ENCODE measurements at regions not wholly inside any gene's neighbourhood (a gene's known extent, or its start where the extent isn't known, plus 50 kb on each side); places are given as distances from the start of the nearest gene placed in this dataset.

DNA sequence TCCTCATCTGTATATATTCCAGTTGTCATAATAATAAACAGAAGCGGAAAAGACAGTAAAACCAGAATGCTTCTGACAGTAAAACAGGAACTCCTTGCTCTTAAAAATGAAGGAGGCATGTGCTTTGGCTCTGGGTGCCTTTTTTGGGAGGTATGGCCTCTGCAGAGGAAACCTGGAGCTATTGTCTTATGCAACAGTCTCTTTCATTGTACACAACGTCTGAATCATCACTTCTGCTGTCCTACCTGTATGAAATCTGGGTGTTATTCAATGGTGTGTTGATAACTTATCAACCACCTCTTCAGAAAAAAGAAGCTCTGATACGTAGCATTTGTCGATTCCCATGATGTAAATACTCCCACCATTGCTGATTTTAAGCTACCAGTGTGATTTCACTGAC is 64.8 kb downstream of the CDCA7 start:
- DNase-seq, result no peak

DNA sequence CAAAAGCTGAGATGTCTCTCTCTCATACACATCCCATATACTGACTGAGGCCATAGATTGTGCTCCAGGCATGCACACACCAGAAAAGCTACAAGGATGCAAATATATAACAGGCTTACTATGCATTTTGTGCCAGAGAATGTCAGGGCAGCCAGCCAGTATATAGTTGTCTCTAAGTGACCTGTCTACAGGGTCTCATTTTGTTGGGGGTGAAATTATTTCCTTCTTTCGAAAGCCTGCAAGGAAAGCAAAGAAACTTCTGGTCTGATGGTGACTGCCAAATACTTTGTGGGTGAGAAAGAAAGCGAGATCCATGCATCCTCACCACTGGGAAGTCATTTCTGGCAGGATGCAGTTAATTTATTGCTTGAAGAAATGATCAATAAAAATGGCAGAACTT is 70.2 kb downstream of the CDCA7 start:
- DNase-seq, result no peak

DNA sequence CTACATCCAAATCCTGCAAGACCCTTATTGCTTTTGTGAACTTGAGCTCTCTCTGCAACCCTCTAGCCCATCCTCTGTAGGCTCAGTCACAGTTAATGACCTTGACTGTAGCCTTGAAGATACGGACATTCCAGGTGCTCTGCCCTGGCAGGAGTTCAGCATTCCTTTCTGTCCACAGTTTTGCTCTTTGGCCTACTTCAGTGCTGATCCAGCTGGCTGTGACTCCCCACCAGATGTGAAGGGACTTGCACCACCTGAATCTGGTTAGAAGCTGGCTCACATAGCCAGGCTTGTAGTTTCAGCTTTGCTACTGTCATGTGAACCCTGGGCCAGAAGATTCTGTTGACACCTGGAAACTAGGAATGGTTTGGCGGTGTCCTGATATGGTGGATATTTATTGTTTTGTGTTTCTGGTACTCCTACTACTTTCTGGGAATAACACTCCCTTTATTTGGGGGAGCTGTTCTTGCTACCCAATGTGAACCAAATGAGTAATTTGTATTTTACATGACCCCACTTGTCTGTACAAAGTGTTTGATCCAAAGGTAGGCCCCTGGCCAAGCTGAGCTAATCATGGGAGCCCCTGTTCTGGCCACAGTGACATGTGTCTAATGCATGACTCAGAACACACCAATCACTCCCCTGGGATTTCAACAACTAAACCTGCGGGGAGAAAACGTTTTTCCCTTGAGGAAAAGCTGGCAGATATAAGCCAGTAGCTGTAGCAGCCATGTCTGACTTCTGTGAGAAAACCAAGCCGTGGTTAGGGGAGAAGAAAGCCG is 73.4 kb downstream of the CDCA7 start:
- no peak for DNase-seq

DNA sequence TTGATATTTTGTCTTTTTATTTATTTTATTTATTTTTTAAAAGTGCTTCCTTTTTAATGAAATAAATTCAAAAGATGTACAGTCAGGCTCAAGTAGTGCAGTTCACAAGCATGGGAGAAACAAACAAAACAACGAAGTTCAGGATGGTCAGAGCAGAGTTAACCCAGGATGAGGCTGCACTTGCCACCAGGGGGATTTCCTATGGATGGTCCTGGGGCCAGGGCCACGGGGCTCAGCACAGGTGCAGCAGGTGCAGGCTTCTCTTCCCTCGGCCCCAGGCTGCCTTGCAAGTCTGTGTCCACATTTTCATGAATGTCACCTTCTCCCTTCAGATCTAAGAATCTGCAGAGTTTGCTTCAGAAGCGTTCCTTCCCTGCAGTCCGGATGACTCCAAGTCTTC is 76.5 kb downstream of the CDCA7 start:
- DNase-seq, result no peak

DNA sequence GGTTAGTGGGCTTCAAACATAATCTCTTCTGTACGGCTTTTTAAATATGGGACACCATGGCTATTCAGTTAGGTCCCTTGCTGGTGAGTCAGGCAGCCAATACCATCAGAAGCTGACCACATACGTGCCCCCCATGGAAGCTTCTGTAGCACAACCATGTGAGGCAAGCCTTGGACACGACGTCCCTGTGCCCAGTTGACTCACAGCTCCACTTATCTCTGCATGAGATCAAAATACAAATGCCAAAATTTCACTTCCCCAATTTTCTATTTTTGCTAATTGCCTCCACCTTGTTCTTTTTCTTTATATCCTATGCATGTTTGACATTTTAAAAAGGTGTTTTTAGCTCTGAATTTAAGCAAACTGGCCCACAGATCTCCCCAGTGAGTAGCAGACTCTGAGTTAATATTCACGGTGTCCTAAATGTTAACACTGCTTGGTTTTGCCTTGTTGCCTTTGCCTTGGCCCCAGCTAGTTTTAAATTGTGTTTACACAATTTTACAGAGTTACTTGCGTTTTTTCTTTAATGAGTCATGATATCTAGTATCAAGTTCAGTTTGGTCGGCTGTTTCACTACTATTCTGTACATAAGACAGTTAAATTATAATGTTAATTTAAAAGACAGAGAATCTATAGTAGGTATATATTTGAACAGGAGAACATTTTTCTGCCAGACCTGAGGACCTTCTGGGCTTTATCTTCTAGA is 77.5 kb downstream of the CDCA7 start:
- DNase-seq, result no peak

DNA sequence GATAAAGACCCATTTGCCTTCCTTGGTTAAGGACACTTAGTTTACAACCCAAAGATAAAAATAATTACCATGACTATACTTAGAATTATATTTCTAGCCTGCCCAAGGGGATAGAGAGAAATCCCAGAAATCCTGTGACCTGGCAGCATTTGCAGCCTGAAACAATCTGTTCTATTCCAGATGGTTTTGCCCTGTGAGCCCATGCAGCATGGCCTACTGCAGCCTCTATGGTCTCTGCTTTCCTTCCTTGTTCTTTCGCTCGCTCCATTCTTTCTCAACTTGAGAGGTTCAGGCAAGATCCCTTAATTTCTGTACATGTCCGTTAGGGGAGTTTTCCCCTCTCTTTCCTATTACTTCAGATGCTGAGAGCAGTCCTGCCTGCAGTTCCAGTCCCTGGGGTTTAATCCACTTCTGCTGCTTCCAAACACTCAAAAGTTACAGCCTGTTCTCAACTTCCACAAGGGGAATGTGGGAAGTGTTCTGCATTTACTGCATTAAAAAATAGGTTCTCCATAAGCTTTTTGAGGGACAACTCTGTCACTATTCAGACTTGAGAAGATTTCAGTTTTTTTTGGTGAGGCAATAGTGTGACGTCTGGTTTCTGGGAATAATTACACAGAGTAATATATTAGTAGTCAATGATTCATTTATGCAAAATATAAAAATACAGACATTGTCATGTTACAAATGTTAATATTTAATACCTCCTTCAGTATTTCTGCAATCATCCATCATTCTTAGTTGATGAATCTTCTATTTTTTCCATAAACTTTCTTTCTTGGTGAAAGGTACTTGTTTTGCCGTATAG is 80.3 kb downstream of the CDCA7 start:
- DNase-seq, result no peak

DNA sequence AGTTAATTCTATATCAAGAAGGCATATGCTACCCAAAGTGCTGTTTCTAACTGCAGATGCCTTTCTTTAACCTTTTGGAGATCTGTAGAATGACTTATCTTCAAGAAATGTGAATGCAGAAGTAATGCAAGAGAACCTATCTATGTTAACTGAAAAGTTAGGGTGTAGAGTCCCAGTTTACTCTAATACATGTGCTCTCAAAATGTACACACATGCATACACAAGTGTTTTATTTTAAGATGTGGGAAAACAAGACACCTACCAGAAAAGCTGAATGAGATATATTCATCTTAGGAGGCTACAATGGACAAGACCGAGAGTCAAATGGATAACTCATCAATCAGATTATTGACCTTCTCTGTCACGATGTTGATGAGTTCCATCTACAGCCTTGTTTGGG is 80.9 kb downstream of the CDCA7 start:
- no peak for DNase-seq

DNA sequence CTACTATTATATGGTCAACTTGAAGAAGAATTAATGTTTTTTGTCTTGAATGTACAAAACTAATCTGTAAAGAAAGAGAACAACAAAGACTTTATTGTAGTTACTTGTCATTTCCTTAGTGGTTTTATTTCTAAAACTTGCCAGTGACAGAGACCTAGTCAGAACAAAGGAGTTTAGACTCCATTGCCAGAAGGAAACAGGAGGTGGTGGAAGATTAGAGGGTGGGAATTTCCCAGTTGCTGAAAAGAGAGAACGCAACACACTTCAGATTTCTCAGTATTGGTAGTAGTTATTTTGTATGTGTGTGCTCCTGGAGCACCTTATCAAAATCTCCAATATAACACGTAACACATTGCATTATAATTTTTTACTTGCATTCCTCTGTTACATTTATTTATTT is 81.4 kb downstream of the CDCA7 start:
- DNase-seq, result no peak

DNA sequence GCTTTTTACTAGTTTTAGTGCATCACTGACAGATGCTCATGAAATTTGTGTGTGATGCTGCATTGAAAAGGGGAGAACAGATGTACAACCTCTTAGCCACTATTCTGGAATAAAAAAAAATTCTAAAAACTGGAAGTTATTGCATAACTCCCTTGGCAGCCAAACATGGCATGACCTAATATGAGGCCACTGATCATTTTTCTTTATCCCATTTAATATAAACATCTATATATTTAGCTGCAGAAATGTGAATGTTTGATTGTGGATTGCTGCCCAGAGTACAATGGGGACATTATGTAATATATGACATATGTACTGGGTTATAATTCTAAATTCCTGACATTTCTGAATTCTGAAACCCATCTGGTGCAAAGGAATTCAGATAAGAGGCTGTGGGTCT is 86.5 kb downstream of the CDCA7 start:
- DNase-seq, result no peak

DNA sequence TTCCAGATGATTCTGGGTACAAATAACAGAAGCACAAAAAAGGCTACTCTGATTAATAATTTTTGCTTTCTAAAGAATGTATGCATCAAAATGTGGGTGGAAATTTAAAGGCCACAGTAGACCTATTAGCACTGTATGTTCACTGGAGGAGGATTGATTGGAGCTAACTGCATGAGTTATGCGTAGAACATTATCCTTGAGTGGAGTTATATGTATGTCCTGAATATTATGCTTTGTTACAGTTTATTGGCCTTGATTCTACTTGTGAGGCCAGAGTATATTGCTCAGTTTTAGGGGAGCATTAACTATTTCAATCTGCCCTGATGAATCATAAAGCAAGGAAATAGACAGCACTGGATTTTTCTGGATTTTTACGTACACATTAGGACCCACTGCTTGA is 87.9 kb downstream of the CDCA7 start:
- DNase-seq, result no peak

DNA sequence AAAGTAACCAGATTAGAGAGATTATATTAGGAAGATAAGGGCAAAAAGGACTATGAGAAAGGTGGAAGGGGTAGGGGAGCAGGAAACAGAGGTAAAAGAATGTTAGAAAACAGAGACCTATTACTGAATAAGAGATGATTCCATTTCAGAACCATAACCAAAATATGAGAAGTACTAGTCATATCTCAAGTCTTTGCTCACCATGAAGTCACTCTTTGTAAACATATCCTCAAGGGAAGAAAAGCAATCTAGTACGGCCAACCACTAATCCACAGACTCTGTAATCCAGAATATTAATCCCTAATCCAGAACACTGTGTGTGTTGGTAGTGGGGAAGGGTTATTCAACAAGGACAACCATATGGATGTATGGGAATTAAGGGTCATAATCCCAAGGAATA is 92.0 kb downstream of the CDCA7 start:
- DNase-seq, result no peak

DNA sequence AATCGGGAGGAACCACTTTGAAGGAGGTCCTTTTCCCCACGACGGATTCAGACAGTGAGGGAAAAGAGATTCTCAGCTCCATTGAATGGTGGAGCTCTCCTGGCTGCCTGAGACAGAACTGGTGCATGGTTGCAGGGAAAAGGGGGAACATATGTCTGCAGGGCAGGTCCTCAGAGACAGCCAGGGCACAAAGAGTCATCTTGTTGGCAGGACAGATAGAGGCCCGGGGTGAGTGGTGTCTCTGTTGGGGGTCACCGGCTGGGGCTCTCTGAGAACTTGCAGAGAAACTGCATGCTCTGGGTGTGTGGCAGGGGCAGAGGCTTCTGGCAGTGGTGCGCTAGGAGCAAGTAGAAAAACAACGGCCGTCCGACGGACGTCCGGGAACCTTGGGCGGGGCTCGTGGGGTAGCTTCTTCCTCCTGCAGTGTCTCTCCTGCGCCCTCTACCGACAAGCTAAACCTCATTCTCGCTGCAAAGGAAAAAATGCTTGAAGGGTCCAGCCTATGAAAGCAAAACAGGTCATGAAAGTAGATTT is 94.3 kb downstream of the CDCA7 start:
- peak; percentile 92 for DNase-seq

DNA sequence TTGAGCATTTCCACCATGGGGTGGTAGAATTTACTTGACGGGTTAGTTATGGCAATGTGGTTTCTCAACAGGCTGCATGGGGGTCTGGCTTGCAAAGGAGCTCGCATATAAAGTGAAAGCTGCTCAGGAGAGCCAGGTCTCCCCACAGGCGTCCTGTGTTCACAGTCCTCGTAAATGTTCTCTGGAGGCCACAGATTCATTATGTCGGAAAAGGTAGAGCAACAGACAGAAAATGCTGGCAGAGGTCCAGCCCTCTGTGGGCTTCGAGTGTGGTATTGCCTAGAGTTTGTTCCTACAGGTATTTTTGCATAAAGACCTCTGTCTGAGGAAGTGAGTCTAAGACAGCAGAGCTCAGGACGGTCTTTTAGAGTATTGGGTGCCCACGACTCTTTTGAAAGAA is 96.4 kb downstream of the CDCA7 start:
- DNase-seq, result no peak

DNA sequence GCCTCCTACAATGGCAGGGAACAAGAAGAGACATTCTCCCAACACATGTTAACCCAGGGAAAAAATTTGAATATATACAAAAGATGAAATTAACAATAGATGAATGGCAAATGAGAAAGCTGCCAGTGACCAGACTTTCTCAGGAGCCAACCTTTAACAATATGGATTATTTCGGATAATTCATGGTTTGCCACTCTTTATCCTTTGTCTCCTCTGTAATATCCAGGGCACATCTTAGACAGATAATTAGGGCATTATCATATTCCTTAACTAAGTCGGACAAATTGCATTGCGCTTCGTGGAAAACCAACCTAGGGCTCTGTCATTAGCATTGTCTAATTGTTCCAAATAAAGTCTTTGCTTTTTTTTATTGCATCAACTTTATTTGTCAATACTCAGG is 97.3 kb downstream of the CDCA7 start:
- no peak for DNase-seq

DNA sequence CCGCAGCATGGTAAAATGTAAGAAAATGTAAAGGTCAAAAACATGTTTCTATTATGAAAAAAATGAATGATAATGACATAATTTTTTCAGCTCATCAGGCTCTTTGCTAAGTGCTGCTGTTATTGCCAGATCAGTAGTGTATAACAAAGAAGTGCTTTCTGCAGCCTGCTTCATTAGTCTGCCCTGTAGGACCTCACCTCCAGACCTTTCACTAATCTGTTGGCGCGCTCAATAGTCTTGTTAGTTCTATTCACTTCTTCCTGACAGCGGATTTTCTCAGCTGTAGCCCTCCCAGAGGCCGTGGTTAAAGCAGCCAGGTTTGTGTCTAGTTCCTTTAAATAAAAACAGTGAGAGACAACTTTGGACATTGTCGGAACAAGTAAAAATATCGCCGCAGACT is 97.7 kb downstream of the CDCA7 start:
- DNase-seq, result no peak

DNA sequence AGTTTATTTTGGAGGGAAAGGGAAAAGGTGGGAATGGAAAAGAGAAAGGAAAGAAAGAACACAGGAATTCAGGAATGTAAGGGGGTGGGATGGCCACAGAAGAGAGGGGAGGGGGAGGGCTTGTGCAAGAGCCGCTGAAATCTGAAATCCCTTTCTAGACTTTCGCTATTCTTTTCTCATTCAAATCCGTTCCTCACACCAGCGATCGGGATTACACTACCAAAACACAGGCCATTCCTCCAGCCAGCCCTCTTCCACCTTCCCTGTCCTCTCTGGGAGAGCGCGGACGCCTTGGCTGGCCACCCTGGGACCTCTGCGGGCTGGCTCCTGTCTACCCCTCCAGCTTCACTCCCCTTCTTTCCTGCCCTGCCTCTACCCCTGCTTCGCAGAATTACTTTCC is 102.3 kb downstream of the CDCA7 start:
- no peak for DNase-seq

DNA sequence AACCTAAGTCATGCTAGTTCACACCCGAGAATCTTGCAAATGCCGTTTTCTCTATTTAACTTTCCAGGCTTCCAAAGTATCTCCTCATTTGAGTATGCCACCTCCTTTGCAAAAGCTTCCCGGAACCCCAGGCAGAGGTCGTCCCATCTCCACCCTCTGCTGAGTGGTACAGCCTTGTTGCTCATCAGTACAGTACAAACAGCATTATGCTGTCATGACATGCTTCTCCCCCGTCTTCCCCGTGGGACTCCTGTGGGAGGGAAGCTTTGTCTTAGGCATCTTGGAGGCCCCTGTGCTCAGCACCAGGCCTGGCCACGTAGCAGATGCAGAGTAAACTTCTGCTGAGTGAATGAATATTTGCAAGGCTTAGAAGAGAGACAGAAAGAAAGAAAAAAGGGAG is 102.7 kb downstream of the CDCA7 start:
- DNase-seq, result no peak

DNA sequence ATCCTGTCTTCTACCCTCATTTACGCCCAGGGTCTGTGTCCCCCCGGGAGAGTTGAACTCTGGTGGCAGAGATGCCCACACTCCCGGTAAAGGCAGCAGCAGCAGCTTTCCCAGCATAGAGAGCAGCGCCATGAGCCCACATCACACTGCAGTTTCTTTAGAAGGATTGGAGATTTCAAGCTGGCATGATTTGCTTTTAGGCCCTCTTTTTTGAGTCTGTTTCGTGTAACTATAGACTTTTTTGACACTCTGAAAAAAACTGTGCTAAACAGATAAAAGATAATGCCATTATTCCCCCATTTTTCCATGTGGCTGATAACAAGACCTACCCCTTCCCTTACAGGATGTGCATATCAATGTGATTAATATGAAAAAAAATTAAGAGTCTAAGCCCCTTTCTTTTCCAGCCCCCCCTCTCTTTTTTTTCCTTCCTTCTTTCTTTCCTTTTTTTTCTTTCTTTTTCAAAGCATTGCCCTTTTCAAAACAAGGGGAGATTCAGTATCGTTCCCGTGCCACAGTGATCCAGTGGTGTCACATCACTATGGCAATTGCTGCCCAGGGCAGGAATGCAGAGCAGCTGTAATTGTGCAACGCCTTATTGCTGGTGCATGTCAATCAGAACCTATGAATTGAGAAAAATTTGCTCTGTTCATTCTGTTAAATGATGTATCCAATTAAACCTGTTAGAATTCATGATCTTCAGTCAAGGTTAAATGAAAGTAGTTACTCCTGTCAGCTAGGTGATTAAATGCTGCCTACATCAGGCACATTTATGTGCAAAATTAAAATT is 104.5 kb downstream of the CDCA7 start:
- no peak for DNase-seq

DNA sequence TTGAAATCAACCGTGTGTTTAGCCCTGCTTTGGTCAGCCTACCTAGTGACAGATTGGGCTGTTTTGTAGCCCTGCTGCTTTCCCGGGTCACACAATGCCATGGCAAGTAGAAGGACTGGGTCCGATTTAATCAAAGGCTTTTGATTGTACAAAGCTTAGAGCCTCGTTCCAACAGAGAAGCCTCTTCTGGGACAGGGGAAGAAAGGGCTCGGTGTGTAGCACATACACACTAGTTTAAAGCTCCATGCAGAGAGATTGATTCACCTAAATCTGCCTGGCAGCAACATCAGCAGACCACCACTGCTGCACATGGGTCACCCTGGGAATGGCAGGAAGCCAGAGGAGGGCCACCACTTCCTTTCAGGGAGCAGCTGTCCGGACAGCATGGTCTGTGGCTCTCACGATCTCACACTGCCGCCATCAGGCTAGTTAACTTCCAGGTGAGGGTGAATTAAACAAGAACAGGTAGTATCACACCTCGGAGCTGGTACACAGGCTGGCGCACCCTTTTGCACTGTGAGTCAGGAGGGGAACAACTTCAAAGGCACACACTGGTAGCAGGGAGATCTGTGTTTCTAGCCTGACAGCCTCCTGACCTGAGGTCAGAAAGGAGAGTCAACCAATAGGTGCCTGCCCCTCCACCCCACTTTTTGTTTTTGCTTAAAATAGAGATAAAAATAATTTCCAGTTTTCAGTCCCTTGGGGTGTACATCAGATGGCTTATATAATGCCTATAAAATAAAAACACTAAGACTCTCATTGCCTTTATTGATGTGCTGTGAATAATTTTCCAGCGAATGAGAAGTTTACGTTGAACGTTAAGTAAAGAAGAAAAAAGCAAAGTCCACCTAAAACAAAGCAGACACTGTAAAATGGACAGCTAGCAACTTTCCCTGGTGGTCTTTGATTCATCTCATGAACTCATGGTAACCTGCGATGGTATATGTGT is 108.5 kb downstream of the CDCA7 start:
- DNase-seq, result no peak

DNA sequence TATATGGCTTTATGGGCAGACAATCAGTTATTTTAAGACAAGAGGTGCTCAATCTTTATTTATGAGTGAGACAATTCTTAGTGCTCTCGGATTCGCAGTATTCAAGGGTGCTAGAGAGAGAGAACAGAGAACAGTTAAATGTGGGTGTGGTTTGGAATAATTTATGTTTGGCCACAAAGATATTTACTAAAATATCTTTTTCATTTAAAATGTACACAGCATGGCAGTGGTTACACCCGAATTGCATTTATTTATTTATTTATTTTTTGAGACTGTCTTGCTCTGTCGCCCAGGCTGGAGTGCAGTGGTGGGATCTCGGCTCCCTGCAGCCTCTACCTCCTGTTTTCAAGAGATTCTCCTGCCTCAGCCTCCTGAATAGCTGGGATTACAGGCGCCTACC is 109.2 kb downstream of the CDCA7 start:
- no peak for DNase-seq

DNA sequence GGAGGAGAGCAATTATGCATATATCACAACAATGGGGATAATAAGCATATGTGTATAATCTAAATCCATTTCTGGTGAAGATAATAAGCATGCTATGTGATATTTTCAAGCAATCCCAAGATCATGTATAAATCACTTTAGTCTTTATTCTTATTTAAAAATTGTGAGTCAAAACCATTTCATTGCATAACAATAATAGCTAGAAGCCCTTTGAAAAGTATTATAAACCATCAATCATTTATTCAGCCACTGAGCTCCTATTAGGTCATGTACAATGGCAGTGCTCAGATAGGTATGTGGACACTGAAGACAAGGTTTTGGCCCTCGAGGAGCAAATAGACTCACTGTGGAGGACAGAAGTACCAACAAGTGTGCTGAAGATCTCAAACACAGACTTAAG is 113.1 kb downstream of the CDCA7 start:
- no peak for DNase-seq
